ENCODE measurements at regions not wholly inside any gene's neighbourhood (a gene's known extent, or its start where the extent isn't known, plus 50 kb on each side); places are given as distances from the start of the nearest gene placed in this dataset.

DNA sequence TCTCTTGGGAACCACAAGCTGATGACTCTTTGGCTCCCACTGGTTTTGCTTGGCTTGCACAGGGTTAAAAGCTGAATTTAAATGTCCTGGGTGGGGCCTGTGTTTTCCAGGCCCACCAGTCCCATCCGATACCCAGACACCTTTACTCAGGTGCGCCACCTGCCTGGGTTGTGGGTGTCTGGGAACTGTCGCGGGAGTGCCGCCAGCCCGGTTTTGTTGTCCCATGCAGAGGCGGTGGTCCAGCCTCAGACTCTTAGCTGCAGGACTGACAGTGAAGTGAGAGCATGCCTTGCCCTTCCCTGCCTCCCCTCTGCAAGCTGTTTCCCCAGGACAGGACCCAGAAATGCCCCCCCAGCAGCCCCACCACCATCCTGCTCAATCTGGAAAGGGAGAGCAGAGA, 255.6 kb upstream of the ZNF32 start:
- Mint-ChIP-seq H3K4me3 (no peak overlapping the region), H3K27ac (no peak overlapping the region), H3K9me3 (no peaks in the 10 kb centered on the region), H3K4me1 (no peaks in the 10 kb centered on the region), H3K27me3 (peaks cover 4% of the 10 kb centered on the region), H3K36me3 (ENCODE audit: low read depth) (no peaks in the 10 kb centered on the region)
- ATAC-seq (ENCODE audit: low read depth): no peak
- POLR2A ChIA-PET: no interaction called here
- DNase-seq: no peak
- CTCF ChIA-PET: no interaction called here
- intact Hi-C loops (cut with micrococcal nuclease): no loop called here
- TF ChIP-seq, protein P1, sequence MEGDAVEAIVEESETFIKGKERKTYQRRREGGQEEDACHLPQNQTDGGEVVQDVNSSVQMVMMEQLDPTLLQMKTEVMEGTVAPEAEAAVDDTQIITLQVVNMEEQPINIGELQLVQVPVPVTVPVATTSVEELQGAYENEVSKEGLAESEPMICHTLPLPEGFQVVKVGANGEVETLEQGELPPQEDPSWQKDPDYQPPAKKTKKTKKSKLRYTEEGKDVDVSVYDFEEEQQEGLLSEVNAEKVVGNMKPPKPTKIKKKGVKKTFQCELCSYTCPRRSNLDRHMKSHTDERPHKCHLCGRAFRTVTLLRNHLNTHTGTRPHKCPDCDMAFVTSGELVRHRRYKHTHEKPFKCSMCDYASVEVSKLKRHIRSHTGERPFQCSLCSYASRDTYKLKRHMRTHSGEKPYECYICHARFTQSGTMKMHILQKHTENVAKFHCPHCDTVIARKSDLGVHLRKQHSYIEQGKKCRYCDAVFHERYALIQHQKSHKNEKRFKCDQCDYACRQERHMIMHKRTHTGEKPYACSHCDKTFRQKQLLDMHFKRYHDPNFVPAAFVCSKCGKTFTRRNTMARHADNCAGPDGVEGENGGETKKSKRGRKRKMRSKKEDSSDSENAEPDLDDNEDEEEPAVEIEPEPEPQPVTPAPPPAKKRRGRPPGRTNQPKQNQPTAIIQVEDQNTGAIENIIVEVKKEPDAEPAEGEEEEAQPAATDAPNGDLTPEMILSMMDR (IDR thresholded peaks at IDR 0.05): no peak

DNA sequence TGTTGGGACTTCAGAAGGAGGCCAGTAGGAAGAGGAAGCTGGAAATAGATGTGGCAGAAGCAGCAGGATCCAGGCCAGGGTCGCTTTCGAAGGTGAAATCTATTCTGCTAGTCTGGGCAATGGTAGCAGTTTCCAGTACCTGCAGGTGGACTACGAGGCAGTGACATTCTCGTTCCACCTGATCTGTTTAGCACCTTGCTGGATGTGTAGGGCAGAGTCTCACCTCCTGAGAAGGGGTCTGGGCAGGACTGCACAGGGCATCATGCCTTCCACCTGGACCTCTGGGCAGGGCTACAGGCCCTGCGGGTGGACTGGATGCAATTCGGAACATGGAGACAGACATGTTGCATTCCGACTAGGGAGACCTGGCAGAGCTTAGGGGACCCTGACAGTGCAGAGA, 254.8 kb upstream of the ZNF32 start:
- no peak overlapping the region for H3K4me3 Mint-ChIP-seq
- peaks cover 4% of the 10 kb centered on the region for H3K27me3 Mint-ChIP-seq
- no peaks in the 10 kb centered on the region for H3K36me3 Mint-ChIP-seq (ENCODE audit: low read depth)
- DNase-seq: no peak
- no peaks in the 10 kb centered on the region for H3K4me1 Mint-ChIP-seq
- CTCF ChIA-PET: no interaction called here
- H3K9me3 Mint-ChIP-seq: no peaks in the 10 kb centered on the region
- TF ChIP-seq, protein P1 (IDR thresholded peaks at IDR 0.05): no peak
- no peak for ATAC-seq (ENCODE audit: low read depth)
- POLR2A ChIA-PET: no interaction called here
- no peak overlapping the region for H3K27ac Mint-ChIP-seq
- intact Hi-C loops (cut with micrococcal nuclease): no loop called here

DNA sequence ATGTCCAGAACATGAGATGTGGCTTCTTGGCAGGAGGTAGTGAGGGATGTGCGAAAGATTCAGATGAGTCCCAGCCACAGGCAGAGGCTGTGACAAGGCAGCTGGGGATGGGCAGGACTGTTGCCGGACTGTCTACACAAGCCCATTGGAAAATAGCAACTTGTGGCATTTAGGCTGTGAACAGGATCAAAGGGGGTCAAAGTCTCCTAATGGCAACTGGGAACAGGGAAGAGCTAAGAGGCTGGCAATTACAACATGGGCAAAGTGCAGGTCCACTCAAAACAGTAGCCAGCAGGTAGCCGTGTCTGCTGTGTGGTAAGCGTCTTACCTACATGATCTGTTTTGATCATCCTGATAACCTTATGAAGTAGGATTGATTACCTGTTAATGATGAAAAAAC, 254.2 kb upstream of the ZNF32 start:
- H3K27me3 Mint-ChIP-seq: peaks cover 4% of the 10 kb centered on the region
- no peaks in the 10 kb centered on the region for H3K36me3 Mint-ChIP-seq (ENCODE audit: low read depth)
- intact Hi-C loops (cut with micrococcal nuclease): no loop called here
- H3K27ac Mint-ChIP-seq: no peak overlapping the region
- ChIA-PET POLR2A (no interaction called here), CTCF (no interaction called here)
- no peak overlapping the region for H3K4me3 Mint-ChIP-seq
- no peak for DNase-seq
- TF ChIP-seq, protein P1 (IDR thresholded peaks at IDR 0.05): no peak
- no peak for ATAC-seq (ENCODE audit: low read depth)
- H3K9me3 Mint-ChIP-seq: no peaks in the 10 kb centered on the region
- no peaks in the 10 kb centered on the region for H3K4me1 Mint-ChIP-seq

DNA sequence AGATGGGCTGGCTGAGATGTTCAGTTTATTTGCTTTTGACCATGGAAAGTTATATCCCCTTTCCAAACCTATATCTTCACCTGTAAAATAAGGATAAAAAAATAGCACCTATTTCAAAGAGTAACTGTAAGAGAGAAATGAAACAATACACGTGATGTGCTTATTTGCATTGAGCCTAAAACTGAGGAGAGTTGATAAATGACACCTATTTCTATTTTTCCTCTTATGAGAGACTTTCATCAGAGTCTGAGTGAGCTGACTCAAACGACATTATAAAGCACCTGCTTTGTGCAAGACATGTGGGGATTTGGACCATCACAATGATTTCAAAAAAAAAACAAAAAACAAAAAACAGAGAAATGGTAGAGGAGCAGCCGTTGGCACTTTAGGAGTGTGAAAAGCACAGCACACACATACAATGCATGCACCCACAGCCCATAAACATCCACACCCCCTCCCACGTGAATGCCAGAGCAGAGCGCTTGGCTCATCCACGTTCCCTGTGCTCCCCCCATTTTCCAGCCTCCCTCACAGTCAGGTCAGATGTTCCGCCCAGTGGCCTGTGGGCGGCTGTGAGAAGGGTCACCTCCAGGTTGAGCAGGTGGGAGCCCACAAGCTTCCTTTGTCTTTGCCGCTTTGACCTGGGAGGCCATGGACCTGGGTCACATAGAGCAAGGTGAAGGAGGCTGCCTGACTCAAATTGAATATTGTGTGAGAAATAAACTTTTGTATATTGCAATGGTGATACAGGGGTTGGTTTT, 253.2 kb upstream of the ZNF32 start:
- TF ChIP-seq, protein P1 (IDR thresholded peaks at IDR 0.05): no peak
- CTCF ChIA-PET: no interaction called here
- Mint-ChIP-seq H3K27ac (no peak overlapping the region), H3K4me1 (no peaks in the 10 kb centered on the region), H3K36me3 (ENCODE audit: low read depth) (no peaks in the 10 kb centered on the region), H3K27me3 (peaks cover 4% of the 10 kb centered on the region), H3K9me3 (no peaks in the 10 kb centered on the region), H3K4me3 (no peak overlapping the region)
- DNase-seq: no peak
- POLR2A ChIA-PET: no interaction called here
- intact Hi-C loops (cut with micrococcal nuclease): no loop called here
- no peak for ATAC-seq (ENCODE audit: low read depth)

DNA sequence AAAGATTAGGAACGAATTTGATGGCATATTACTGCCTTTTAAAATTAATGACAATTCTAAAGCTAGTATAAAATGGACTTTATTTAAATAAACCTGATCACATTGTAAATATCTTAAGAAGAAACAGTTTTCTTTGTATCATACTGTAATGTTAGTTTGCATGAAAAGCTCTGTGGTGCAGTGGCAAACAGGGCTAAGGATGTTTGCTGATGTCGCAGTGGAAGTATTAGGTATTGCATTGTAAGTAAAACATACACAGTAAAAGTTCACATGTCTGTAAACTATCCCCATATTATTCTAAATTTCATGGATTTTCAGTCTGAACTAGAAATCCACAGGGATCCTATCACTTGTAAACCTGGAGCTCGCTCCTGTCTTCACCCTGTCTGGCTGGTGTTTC, 252.6 kb upstream of the ZNF32 start:
- H3K36me3 Mint-ChIP-seq (ENCODE audit: low read depth): no peaks in the 10 kb centered on the region
- no peaks in the 10 kb centered on the region for H3K4me1 Mint-ChIP-seq
- ATAC-seq (ENCODE audit: low read depth) (no peak), DNase-seq (no peak)
- no peak overlapping the region for H3K27ac Mint-ChIP-seq
- H3K4me3 Mint-ChIP-seq: no peak overlapping the region
- ChIA-PET POLR2A (no interaction called here), CTCF (no interaction called here)
- intact Hi-C loops (cut with micrococcal nuclease): no loop called here
- peaks cover 2% of the 10 kb centered on the region for H3K27me3 Mint-ChIP-seq
- TF ChIP-seq, protein P1 (IDR thresholded peaks at IDR 0.05): no peak
- no peaks in the 10 kb centered on the region for H3K9me3 Mint-ChIP-seq
